Astrocyte (in vitro differentiated cells and primary cell): ENCODE measurements at regions not wholly inside any gene's neighbourhood (a gene's known extent, or its start where the extent isn't known, plus 50 kb on each side); places are given as distances from the start of the nearest gene placed in this dataset.

ENCODE experiments used
- DNase-seq: peaks from one replicate; pipeline ENCODE4 v3.0.0-alpha.2; 2010; ENCODE audit warnings: low read depth
- FAIRE-seq: peaks from 2 replicates; lab custom pipeline; 2011; peaks lifted over from hg19 to GRCh38; lab: Jason Lieb, UNC
- H2AFZ ChIP-seq: 2 replicates; pipeline ENCODE4 v1.6.0; 2012; ENCODE audit warnings: low read depth, low read length, inconsistent platforms
- H3K27ac ChIP-seq: 2 replicates; pipeline ENCODE4 v1.5.1; 2011; ENCODE audit warnings: low read depth, low read length, inconsistent platforms
- H3K27me3 ChIP-seq: 2 replicates; pipeline ENCODE4 v1.6.0; 2011; ENCODE audit warnings: low read length, inconsistent platforms; ENCODE audit not compliant: insufficient read depth
- H3K36me3 ChIP-seq: 2 replicates; pipeline ENCODE4 v1.5.1; 2011; ENCODE audit warnings: low read length, inconsistent platforms; ENCODE audit not compliant: insufficient read depth
- H3K4me1 ChIP-seq: 2 replicates; pipeline ENCODE4 v1.5.1; 2011; ENCODE audit warnings: low read length, inconsistent platforms; ENCODE audit not compliant: insufficient read depth
- H3K4me2 ChIP-seq: 2 replicates; pipeline ENCODE4 v1.6.0; 2012; ENCODE audit warnings: low read length, inconsistent platforms
- H3K4me3 ChIP-seq: 2 replicates; pipeline ENCODE4 v1.5.1; 2011; ENCODE audit warnings: low read depth, mild to moderate bottlenecking, low read length, inconsistent platforms; ENCODE audit not compliant: insufficient read depth
- H3K79me2 ChIP-seq: 2 replicates; pipeline ENCODE4 v1.6.0; 2012; ENCODE audit warnings: mild to moderate bottlenecking, low read length, inconsistent platforms; ENCODE audit not compliant: insufficient read depth
- H3K9ac ChIP-seq: 2 replicates; pipeline ENCODE4 v1.6.0; 2012; ENCODE audit warnings: mild to moderate bottlenecking, low read length, inconsistent platforms
- H3K9me3 ChIP-seq: 2 replicates; pipeline ENCODE4 v1.5.1; 2012; ENCODE audit warnings: low read depth, mild to moderate bottlenecking, low read length, inconsistent platforms; ENCODE audit not compliant: insufficient read depth
- H4K20me1 ChIP-seq: 2 replicates; pipeline ENCODE4 v1.6.0; 2012; ENCODE audit warnings: low read length, inconsistent platforms; ENCODE audit not compliant: insufficient read depth
- H3K27ac Mint-ChIP-seq: one replicate; pipeline ENCODE4 v1.8.0; 2021; ENCODE audit warnings: mild to moderate bottlenecking, mixed read lengths; ENCODE audit not compliant: unreplicated experiment
- H3K27me3 Mint-ChIP-seq: one replicate; pipeline ENCODE4 v1.8.0; 2021; ENCODE audit warnings: low read depth, mixed read lengths; ENCODE audit not compliant: unreplicated experiment
- H3K36me3 Mint-ChIP-seq: one replicate; pipeline ENCODE4 v1.8.0; 2021; ENCODE audit warnings: low read depth, mixed read lengths; ENCODE audit not compliant: unreplicated experiment
- H3K4me1 Mint-ChIP-seq: one replicate; pipeline ENCODE4 v1.8.0; 2021; ENCODE audit warnings: low read depth, mixed read lengths; ENCODE audit not compliant: unreplicated experiment
- H3K4me3 Mint-ChIP-seq: one replicate; pipeline ENCODE4 v1.8.0; 2021; ENCODE audit warnings: mild to moderate bottlenecking, moderate library complexity, mixed read lengths; ENCODE audit not compliant: unreplicated experiment
- H3K9me3 Mint-ChIP-seq: one replicate; pipeline ENCODE4 v1.8.0; 2021; ENCODE audit warnings: mild to moderate bottlenecking, mixed read lengths; ENCODE audit not compliant: unreplicated experiment
- EZH2 ChIP-seq: IDR thresholded peaks from 2 replicates; pipeline ENCODE4 v1.6.1; 2012; ENCODE audit warnings: mild to moderate bottlenecking, low read length, inconsistent platforms; ENCODE audit not compliant: insufficient read depth
- TF ChIP-seq, protein P1 (sequence below): IDR thresholded peaks from 2 replicates; pipeline ENCODE4 v1.5.1; 2011; ENCODE audit warnings: low read depth, mild to moderate bottlenecking, inconsistent platforms, low read length, moderate library complexity; ENCODE audit not compliant: insufficient read depth

DNA sequence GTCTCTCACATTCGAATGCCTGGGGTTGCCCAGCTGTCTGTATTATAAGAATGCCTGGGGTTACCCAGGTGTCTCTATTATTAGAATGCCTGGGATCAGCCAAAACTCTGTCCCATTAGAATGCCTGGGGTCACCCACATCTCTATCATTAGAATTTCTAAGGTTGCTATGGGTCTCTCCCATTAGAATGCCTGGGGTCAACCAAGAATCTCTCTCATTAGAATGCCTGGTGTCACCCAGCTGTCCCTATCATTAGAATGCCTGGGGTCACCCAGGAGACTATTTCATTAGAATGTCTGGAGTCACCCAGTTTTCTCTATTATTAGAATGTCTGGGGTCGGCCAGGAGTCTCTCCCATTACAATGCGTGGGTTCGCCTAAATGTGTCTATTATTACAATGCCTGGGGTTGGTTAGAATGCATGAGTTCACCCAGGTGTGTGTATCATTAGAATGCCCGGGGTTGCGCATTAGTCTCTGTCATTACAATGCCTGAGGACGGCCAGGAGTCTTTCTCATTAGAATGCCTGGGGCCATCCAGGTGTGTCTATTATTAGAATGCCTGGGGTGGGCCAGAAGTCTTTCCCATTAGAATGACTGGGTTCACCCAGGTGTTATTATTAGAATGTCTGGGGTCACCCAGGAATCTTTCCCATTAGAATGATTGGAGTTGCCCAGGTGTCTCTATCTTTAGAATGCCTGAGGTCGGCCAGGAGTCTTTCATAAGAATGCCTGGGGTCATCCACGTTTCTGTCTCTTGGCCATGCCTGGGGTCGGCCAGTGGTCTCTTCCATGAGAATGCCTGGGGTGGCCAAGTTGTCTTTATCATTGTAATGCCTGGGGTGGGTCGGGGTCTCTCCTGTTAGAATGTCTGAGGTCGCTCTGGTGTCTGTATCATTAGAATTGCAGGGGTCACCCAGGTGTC, 59.6 kb downstream of the RNF187 start:
- no peaks in the 10 kb centered on the region for H3K9me3 ChIP-seq
- H3K9me3 Mint-ChIP-seq = peaks cover 18% of the 10 kb centered on the region
- no peak overlapping the region for H2AFZ ChIP-seq
- no peaks in the 10 kb centered on the region for H3K4me1 ChIP-seq
- no peak overlapping the region for H3K27ac Mint-ChIP-seq
- FAIRE-seq = no peak
- no peaks in the 10 kb centered on the region for H4K20me1 ChIP-seq
- no peaks in the 10 kb centered on the region for H3K4me1 Mint-ChIP-seq
- no peaks in the 10 kb centered on the region for H3K36me3 Mint-ChIP-seq
- H3K4me3 ChIP-seq = no peak overlapping the region
- no peak overlapping the region for H3K4me2 ChIP-seq
- H3K27me3 Mint-ChIP-seq = peaks cover 96% of the 10 kb centered on the region
- H3K4me3 Mint-ChIP-seq = no peak overlapping the region
- DNase-seq = no peak
- TF ChIP-seq EZH2 = no peak
- TF ChIP-seq, protein P1, sequence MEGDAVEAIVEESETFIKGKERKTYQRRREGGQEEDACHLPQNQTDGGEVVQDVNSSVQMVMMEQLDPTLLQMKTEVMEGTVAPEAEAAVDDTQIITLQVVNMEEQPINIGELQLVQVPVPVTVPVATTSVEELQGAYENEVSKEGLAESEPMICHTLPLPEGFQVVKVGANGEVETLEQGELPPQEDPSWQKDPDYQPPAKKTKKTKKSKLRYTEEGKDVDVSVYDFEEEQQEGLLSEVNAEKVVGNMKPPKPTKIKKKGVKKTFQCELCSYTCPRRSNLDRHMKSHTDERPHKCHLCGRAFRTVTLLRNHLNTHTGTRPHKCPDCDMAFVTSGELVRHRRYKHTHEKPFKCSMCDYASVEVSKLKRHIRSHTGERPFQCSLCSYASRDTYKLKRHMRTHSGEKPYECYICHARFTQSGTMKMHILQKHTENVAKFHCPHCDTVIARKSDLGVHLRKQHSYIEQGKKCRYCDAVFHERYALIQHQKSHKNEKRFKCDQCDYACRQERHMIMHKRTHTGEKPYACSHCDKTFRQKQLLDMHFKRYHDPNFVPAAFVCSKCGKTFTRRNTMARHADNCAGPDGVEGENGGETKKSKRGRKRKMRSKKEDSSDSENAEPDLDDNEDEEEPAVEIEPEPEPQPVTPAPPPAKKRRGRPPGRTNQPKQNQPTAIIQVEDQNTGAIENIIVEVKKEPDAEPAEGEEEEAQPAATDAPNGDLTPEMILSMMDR = no peak
- H3K9ac ChIP-seq = no peak overlapping the region
- H3K36me3 ChIP-seq = no peaks in the 10 kb centered on the region
- no peaks in the 10 kb centered on the region for H3K27me3 ChIP-seq
- no peak overlapping the region for H3K27ac ChIP-seq
- no peaks in the 10 kb centered on the region for H3K79me2 ChIP-seq

GRCh38 chr1:228547464-228547792, 60.2 kb downstream of the RNF187 start:
- no peak overlapping the region for H3K4me2 ChIP-seq
- no peak overlapping the region for H3K4me3 ChIP-seq
- FAIRE-seq (no peak), DNase-seq (no peak)
- Mint-ChIP-seq H3K27me3 (peaks cover 96% of the 10 kb centered on the region), H3K36me3 (no peaks in the 10 kb centered on the region), H3K4me3 (no peak overlapping the region), H3K9me3 (peaks cover 18% of the 10 kb centered on the region), H3K27ac (no peak overlapping the region), H3K4me1 (no peaks in the 10 kb centered on the region)
- no peak overlapping the region for H2AFZ ChIP-seq
- no peaks in the 10 kb centered on the region for H3K36me3 ChIP-seq
- H3K27me3 ChIP-seq = no peaks in the 10 kb centered on the region
- H4K20me1 ChIP-seq = no peaks in the 10 kb centered on the region
- no peaks in the 10 kb centered on the region for H3K9me3 ChIP-seq
- H3K9ac ChIP-seq = no peak overlapping the region
- no peaks in the 10 kb centered on the region for H3K4me1 ChIP-seq
- H3K79me2 ChIP-seq = no peaks in the 10 kb centered on the region
- no peak overlapping the region for H3K27ac ChIP-seq
- TF ChIP-seq, protein P1 = no peak
- TF ChIP-seq EZH2 = no peak

DNA sequence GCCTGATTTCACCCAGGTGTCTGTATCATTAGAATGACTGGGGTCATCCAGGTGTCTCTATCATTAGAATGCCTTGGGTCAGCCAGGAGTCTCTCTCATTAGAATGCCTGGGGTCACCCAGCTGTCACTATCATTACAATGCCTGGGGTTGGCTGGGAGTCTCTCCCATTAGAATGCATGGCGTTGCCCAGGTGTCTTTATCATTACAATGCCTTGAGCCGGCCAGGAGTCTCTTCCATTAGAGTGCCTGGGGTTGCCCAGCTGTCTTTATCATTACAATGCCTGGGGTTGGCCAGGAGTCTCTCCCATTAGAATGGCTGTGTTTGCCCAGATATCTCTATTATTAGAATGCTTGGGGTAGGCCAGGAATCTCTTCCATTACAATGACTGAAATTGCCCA, 61.6 kb downstream of the RNF187 start:
- H3K4me1 Mint-ChIP-seq = no peaks in the 10 kb centered on the region
- no peak for FAIRE-seq

More for the DNA sequence above, 61.6 kb downstream of the RNF187 start:
- TF ChIP-seq, protein P1 = no peak
- TF ChIP-seq EZH2 = no peak
- no peaks in the 10 kb centered on the region for H3K36me3 ChIP-seq
- Mint-ChIP-seq H3K27ac (no peak overlapping the region), H3K4me3 (no peak overlapping the region), H3K9me3 (peaks cover 14% of the 10 kb centered on the region), H3K27me3 (peaks cover 93% of the 10 kb centered on the region), H3K36me3 (no peaks in the 10 kb centered on the region)
- H3K27me3 ChIP-seq = no peaks in the 10 kb centered on the region
- no peak overlapping the region for H2AFZ ChIP-seq
- no peak overlapping the region for H3K9ac ChIP-seq
- no peak overlapping the region for H3K27ac ChIP-seq
- H3K79me2 ChIP-seq = no peaks in the 10 kb centered on the region
- H3K9me3 ChIP-seq = no peaks in the 10 kb centered on the region
- no peak for DNase-seq
- no peaks in the 10 kb centered on the region for H3K4me1 ChIP-seq
- H4K20me1 ChIP-seq = no peaks in the 10 kb centered on the region
- no peak overlapping the region for H3K4me3 ChIP-seq
- no peak overlapping the region for H3K4me2 ChIP-seq
